ENCODE measurements at regions not wholly inside any gene's neighbourhood (a gene's known extent, or its start where the extent isn't known, plus 50 kb on each side); places are given as distances from the start of the nearest gene placed in this dataset.

DNA sequence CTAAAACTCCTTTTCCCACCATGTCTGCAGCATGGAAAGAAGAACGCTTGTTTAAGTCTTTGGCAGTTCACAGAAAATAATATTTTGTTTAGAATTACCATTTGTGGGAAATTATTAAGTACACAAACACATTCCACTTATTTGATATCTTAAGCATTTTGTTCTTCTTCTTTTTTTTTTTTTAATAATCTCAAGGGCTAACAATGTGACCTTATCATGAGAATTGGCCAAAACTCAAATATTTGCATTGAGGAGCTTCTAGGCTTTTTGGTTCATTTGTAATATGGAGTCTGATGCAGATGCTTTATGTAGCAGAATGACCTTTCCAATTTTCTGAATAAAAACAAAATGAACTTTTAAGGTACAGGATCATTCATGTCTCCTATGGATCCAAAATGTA is 555.0 kb downstream of the ZEB2 start:
- no peak for TF ChIP-seq POLR2A (IDR thresholded peaks at IDR 0.05; ENCODE audit: low read depth, low read length)
- no peak for TF ChIP-seq POLR2AphosphoS5 (IDR thresholded peaks at IDR 0.05; ENCODE audit: low read depth, low read length)
